HG02588 (cell line): ENCODE measurements at regions not wholly inside any gene's neighbourhood (a gene's known extent, or its start where the extent isn't known, plus 50 kb on each side); places are given as distances from the start of the nearest gene placed in this dataset.

Experiments used
- ATAC-seq: cut with Tn5 transposase; IDR thresholded peaks from one replicate; pipeline ENCODE4 v1.9.1; 2021; ENCODE audit warnings: mild to moderate bottlenecking, moderate library complexity; ENCODE audit not compliant: unreplicated experiment

DNA sequence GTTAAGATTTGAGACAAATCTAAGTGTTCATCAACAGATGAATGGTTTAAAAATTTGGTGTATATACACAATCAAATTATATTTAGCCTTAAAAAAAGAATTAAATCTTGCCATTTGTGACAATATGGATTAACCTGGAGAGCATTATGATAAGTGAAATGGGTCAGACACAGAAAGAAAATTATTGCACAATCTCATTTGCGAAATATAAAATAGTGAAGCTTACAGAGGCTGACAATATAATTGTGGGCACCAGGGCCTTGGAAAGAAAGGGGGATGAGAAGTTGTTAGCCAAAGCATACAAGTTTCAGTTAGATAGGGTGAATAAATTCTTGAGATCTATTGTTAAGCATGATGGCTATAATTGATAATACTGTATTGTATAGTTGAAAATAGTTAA lies 883.0 kb downstream of the TECRL start:
- ATAC-seq: no peak

DNA sequence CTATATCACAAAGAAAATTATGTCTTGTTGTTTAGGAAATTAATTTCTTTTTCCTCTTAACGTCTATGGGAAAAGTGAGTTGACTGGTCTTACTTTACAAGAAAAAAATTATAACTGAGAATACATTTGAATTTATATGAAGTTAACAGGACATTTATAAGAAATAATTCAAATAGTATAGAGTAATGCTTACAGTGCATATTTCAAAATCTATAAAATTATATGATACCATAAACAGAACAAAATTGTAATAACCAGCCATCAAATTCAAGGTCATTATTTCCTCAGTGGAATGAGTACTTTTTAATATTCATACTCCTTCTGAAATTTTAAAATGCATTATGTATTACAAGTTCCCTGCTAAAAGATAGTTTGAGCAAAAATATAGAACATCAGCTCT lies 884.5 kb downstream of the TECRL start:
- no peak for ATAC-seq

DNA sequence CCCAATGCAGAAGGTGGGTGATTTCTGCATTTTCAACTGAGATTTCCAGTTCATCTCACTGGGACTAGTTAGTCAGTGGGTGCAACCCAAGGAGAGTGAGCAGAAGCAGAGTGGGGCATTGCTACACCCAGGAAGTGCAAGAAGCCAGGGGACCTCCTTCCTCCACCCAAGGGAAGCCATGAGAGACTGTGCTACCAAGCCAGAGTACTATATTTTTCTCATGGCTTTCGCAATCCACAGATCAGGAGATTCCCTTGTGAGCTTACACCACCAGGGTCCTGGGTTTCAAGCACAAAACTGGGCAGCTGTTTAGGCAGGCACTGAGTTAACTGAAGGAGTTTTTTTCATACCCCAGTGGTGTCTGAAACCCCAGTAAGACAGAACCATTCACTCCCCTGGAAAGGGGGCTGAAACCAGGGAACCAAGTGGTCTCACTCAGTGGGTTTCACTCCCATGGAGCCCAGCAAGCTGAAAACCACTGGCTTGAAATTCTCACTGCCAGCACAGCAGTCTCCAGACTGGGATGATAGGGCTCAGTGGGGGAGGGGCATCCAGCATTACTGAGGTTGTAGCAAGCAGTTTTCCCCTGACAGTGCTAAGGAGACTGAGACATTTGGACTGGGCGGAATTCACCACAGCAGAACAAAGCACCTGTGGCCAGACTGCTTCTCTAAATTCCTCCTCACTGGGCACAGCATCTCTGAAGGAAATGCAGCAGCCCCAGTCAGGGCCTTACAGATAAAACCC lies 903.4 kb downstream of the TECRL start:
- ATAC-seq: no peak

DNA sequence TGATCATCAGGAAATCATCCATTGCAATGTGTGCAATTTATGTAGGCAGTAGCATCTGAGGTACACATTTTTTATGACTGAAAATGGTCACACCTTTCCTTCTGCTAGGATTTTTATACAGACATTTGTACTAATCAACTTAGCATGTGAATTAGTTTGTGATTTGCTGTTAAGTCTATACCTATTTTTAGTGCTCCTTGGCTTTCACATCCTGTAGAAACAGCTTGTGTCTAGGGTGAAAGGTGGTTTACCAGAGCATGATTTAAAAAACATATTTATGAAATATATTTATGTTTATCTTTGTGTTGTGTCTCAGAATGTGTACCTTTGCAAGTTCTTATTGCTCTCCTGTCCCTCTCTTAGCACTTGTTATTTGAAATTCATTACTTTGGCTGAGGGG lies 916.0 kb downstream of the TECRL start:
- no peak for ATAC-seq

DNA sequence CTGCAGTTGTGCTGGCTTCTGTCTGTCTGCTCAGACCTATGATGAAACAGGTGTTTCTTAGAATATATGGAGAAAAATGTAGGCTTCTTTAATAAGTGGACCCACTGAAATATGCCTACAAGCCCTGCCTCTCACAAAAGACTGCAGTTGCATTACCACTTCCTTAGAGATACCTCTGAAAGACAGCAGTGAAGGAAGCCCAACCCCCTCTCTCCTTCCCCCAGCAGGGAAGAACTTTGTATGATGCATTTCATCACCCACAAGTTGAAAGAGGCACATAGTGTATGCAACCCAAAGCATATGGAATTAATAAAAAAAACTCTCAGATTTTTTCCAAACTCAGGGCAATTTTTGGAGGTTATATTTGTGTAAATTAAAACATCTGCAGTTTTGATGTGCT lies 916.7 kb downstream of the TECRL start:
- no peak for ATAC-seq

DNA sequence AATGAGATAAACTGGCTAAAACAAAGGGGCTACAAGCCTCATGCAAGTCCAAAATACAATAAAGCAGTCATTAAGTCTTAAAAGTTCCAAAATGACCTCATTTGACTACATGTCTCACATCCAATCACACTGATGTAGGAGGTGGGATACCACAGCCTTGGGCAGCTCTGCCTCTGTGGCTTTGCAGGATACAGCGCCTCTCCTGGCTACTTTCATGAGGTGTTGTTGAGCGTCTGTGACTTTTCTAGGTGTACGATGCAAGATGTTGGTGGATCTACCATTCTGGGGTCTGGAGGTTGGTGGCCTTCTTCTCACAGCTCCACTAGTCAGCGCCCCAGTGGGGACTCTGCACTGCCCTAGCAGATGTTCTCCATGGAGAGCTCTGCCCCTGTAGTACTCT lies 944.9 kb downstream of the TECRL start:
- ATAC-seq: no peak

DNA sequence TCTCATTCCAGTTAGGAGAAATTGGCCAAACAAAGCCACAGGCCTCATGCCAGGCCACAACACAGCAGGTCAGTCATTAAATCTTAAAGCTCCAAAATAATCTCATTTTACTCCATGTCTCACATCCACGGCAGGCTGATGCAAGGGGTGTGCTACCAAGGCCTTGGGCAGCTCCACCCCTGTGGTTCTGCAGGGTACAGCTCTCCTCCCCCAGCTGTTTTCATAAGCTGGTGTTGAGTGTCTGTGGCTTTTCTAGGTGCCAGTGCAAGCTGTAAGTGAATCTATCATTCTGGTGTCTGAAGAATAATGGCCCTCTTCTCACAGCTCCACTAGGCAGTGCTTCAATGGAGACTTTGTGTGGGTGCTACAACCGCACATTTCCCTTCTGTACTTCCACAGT lies 949.2 kb downstream of the TECRL start:
- ATAC-seq: no peak

DNA sequence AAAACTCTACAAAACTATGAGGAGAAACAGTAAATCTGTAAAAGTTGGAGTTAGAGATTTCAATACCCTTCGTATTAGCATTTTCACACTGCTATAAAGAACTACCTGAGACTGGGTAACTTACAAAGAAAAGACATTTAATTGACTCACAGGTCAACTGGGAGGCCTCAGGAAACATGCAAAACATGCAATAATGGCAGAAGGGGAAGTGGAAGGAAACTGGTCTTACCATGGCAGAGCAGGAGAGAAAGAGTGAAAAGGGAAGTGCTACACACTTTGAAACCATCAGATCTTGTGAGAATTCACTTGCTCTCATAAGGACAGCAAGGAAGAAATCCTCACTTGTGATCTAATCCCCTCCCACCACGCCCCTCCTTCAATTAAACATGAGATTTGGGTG lies 949.9 kb downstream of the TECRL start:
- ATAC-seq: no peak

DNA sequence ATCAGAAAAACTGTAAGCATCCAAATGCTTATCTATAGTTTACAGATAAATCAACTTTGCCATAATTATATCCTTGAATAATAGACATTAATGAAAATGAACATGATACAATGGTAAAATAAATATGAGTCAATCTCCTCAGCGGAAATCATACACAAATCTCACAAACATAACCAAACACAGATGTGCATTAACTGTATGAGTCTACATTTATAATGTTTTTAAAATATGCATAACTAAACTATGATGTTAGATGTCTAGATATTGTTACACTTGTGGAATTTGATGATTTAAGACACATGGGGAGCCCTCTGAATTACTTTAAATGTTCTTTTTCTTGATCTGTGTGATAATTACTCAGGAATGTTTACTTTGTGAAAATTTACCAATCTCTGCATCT lies 951.2 kb downstream of the TECRL start:
- ATAC-seq: no peak

DNA sequence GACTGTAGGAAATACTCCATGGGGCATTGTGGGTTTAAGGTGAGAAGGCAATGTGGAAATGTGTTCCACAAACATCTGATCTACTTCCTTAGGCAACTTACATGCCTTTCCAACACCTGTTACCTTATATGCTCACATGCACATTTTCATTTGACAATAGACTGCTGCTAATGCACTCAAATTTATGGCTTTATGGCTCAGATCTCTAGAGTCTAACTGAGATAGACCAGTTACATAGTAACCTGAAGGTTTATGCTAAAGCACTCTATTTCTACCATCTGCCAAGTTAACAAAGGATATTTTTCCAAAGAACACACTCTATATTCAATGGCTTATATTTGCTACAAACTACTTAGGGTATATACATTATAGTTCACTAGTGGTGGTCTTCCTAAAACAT lies 969.0 kb downstream of the TECRL start:
- no peak for ATAC-seq

DNA sequence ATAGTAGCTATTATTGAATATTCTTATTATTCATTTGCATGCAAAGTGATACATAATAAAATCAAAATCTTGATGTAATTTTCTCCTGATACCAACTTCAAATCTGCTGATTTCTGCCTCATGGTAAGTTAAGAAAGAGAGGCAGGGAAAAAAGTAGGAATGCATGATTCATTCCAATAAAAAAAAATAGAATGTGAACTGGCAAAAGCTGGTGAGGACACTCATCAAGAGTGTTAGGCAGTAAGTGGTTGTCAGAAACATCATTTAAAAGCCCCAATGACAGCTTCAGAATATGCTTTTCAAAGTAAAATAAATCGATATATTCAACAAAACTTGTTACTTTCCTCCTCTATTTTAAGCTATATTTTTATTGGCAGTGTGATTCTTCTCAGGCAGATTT lies 979.1 kb downstream of the TECRL start:
- ATAC-seq: no peak

DNA sequence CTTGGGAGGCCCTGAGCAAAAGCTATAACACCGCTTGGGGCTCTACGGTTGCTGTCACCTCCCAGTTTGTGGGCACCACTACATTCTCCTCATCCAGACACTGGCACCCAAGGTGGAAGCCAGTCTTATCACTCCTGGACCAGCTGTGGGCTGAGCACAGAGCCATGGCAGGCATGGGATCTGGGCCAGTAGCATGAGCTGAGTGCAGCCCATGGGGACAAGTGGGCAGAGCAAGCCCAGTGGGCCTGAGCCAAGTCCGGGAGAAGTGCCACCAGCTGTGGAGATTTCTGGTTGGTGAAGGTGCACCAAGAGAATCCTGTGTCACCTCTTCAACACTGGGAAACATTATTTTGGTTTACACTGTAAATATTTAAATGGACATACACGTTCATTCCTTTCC lies 1013.0 kb downstream of the TECRL start:
- ATAC-seq: no peak

DNA sequence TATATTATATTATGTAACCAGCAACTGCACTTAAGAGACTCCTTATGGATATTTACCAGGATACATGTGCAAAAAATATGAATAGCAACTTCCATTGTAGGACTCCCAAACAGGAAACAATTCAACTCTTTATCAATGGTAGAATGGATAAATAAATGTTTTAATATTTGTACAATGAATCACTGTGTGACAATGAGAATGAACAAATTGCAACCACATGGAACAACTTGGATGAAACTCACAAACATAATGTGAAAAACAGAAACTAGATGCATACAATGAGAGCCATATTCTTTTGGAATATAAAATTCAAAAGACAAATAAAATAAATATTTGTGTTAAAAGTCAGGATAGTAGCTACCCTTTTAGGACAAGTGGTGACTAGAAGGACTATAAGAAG lies 1015.7 kb downstream of the TECRL start:
- no peak for ATAC-seq

DNA sequence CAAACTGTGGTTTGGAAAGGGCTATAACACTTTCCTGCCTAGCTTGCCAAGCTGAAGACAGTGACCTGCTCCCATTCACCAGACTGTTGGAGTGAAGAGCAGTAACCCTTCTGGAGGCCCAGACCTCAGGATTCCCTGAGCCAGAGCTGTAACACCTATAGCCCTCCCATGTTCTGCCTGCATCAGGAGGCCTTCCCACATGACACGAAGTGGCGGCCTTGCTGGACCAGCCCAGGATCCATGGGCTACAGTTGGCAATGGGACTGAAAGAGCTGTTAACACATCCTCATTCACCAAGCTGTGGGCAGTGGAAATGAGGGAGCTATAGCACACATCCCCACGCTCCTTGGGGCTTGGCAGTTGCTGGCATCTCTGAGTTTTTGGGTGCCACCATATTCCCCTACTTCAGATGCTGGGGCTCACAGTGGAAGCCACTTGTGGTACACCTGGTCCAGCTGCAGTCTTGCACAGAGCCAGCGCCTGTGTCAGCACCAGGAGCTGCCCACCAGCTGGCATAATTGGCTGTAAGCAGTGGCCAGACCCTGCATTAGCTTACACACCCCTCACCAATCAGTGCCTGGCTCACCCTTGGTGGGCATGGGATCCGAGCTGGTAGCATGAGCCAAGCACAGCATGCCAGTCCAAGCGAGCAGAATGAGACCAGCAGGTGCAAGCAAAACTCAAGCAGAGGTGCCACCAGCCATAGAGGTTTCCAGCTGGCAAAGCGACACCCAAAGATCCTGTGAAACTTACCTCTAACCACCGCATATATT lies 1029.3 kb downstream of the TECRL start:
- ATAC-seq: no peak

DNA sequence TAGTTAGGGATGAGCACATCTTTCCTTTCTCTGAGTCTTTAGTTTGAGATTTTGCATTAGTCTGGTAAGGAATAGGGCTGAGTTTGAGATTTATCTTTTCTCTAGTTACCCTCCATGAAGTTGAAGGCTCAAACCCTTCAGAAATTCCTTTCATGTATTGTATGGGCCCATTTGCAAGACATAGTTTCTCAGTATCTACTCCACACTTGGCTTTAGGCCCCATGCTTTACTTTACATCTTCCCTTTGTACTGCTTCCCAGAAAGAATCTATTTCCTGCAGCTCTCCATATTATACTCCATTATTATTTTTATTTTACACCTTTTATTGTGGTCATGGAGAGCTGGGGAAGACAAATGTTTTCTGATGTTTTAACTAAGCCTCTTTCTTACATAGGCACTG lies 1038.2 kb downstream of the TECRL start:
- no peak for ATAC-seq

DNA sequence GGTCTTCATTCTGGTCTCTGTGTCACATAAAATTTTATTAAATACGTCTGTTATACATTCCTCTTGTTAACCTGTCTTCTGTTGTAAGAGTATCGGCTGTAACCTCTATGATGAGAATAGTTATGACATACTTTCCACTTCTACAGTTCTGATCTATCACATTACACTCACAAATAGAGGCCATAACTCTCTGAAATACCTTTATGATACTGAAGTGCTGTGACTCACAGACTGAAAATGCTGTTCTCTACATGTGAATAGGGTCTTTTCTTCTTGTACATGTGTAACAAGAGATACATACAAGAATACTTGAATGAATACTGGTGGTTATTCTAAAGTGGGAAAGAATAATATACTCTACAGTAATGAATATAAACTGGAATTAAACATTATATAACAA lies 1047.6 kb downstream of the TECRL start:
- no peak for ATAC-seq

DNA sequence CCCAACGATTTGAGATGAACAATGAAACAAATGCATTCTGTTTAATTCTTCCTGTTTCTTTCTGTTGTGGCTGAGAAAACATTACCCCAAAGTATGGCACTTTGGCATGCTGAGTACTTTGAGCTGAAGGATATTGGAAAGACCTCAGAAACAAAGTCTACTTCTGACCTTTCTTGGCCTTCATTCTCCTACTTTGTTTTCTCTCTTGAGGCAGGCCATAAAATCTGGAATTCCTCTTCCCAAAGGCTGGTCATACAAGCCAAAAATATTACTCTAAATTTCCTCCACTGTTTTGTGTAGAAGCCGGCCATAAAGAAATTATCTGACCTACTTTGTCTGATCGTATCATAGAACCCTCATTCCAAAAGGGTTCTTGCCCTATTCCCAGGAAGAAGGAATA lies 1048.2 kb downstream of the TECRL start:
- no peak for ATAC-seq

DNA sequence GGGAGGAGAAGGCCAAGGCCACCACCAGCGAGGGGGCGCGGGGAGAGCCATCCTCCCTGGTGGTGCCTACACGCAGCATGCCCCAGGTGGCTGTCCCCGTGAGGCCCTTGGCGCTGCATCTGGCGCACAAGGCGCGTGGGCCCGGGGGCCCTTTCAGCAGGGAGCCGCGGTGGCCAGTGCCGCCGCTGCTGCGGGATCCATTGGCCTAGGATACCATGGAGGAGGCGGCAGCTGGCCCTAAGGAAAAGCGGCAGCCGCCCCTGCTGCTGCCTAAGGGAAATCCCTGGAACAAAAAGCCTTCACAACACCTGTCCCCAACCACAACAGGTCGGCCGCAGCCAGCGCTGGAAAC lies 1059.6 kb downstream of the TECRL start:
- ATAC-seq: no peak

DNA sequence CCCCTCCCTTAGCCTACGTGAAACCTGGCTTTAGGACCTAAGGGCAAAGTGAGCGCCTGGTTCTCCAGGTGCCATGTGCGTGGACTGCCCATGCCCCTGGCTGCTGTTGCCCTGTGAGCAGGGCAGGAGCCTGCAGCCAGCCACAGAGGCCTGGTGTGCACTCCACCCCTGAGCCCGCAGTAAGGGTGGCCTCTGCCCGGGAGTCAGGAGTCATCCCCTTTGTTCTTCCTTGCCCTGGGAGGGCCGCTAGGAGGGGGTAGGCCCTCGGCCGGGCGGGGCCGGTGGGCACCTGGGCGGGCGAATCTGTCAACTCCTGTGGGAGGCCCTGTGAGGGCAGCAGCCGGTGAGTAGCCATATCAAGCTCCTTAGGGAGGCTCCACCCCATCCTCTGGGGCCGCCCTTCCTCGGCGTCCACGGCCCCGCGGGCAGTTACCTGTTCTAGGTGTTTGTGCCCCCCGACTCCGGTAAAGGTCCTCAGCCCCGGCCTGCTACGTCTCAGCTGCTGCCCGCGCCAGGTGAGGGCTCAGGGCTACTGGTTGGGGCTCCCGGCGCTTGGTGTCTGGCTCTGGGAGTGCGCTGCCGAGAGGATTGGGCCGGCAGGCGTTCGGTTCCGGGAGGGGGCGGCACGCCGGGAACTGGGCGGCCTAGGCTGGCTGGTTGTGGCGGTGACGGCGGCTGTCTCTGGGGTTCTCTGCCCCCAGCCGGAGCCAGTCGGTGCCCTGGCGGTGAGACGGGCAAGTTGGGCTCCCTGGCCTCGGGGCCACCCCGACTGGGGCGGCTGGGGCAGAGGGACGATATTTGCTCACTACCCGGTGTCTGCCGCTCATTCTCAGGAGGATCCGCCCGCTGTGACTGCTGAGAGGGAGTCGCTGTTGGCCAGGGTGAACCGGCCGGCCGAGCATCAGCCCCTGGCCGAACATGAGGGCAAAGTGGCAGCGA lies 1060.2 kb downstream of the TECRL start:
- ATAC-seq: no peak

DNA sequence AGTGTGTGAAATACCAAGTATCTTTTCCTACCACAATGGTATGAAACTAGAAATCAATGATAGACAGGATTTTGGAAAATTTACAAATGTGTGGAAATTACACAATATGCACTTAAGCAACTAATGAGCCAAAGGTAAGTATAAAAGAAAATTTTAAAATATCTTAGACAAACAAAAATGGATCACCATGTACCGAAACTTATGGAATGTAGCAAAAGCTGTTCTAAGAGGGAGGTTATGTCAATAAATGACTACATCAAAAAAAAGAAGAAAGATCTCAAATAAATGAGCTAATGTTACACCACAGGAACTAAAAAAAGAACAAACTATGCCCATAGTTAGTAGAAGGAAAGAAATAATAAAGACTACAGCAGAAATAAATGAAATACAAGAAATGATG lies 1084.1 kb downstream of the TECRL start:
- no peak for ATAC-seq

DNA sequence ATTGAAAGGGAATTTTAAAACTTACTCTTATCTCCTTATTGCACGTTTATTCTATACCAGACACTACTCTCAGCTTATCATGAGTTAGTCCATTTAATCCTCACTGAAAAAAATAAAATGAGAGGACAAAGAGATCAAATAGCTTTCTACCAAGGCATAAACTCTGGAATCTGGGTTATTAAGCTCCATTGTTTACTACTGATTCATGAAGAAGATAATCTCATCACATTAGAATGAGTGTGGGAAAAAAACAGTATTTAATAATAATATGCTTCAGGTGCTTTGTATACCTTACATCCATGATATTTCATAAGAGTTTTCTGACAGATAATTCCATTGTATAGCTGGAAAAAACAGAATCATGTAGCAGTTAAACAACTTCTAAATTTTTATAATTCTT lies 1092.6 kb downstream of the TECRL start:
- no peak for ATAC-seq

DNA sequence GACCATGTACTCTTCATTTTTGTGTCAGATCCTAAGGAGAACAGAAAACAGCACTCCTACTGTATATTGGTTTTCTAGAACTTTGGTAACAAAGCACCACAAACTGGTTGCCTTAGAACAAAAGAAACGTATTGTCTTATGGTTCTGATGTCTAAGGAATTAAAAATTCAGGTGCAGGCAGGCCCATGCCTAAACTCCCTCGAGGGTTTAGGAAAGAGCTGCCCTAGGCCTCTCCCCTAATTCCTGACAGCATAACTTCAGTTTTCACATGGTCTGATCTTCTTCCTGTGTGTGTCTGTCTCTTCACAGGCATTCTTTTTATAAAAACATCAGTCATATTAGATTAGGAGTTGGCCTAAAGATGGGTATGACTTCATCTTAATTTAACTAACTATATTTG lies 1093.6 kb downstream of the TECRL start:
- ATAC-seq: no peak
